Fibroblast of lung (primary cell): ENCODE measurements at regions not wholly inside any gene's neighbourhood (a gene's known extent, or its start where the extent isn't known, plus 50 kb on each side); places are given as distances from the start of the nearest gene placed in this dataset.

Experiments used
- CTCF ChIP-seq, 2 donors: IDR thresholded peaks in 1 of 2; conservative IDR thresholded peaks in 1 of 2; 1 replicate in 1 of 2; 2 replicates in 1 of 2; pipeline ENCODE4 v1.5.1; 2011 to 2012; ENCODE audit warnings: low read length in 2 of 2, control low read depth in 1 of 2, inconsistent platforms in 1 of 2, low read depth in 1 of 2, mild to moderate bottlenecking in 1 of 2
- EZH2 ChIP-seq: IDR thresholded peaks from 2 replicates; pipeline ENCODE4 v1.5.1; 2012; ENCODE audit warnings: low read length, control low read depth, mild to moderate bottlenecking; ENCODE audit errors: missing control alignments

GRCh38 chr1:4093856-4094565, 193.9 kb upstream of the C1orf174 start:
- no peak for TF ChIP-seq CTCF (conservative IDR thresholded peaks at IDR 0.05 in 1 of 2, IDR thresholded peaks at IDR 0.05 in 1 of 2; ENCODE audit: low read depth in 1 of 2, low read length in 2 of 2)
- TF ChIP-seq EZH2 = no peak
